ENCODE measurements at regions not wholly inside any gene's neighbourhood (a gene's known extent, or its start where the extent isn't known, plus 50 kb on each side); places are given as distances from the start of the nearest gene placed in this dataset.

GRCh38 chr1:118303064-118303463 is 118.0 kb upstream of the SPAG17 start:
- H3K9me3 Mint-ChIP-seq, result peaks cover 5% of the 10 kb centered on the region
- H3K27ac Mint-ChIP-seq, result no peak overlapping the region
- Histone ChIP-seq H3K9me3 (ENCODE audit: control insufficient read depth in 1 of 2, insufficient read depth in 1 of 2, low read length in 2 of 2) (no peaks in the 10 kb centered on the region), H3K4me1 (ENCODE audit: insufficient read depth, low read length) (no peaks in the 10 kb centered on the region), H3K27me3 (ENCODE audit: control insufficient read depth in 1 of 2, insufficient read depth in 2 of 2, low read length in 2 of 2) (no peaks in the 10 kb centered on the region), H3K27ac (ENCODE audit: low read depth in 1 of 2, low read length in 2 of 2) (no peak overlapping the region), H3K36me3 (ENCODE audit: insufficient read depth, low read length) (no peaks in the 10 kb centered on the region), H3K4me3 (ENCODE audit: low read length) (no peak overlapping the region)
- H3K36me3 Mint-ChIP-seq (ENCODE audit: low read depth), result no peaks in the 10 kb centered on the region
- POLR2A ChIA-PET, result no interaction called here
- ATAC-seq (ENCODE audit: poor library complexity), result no peak
- intact Hi-C loops (cut with DNase I, micrococcal nuclease), result no loop called here
- no peaks in the 10 kb centered on the region for H3K27me3 Mint-ChIP-seq
- H3K4me3 Mint-ChIP-seq, result no peak overlapping the region
- CTCF ChIA-PET, result no interaction called here
- H3K4me1 Mint-ChIP-seq (ENCODE audit: low read depth), result no peaks in the 10 kb centered on the region
- DNase-seq, result no peak
- no peak for TF ChIP-seq CTCF (IDR thresholded peaks at IDR 0.05)

- Mint-ChIP-seq H3K9me3 (peaks cover 5% of the 10 kb centered on the region), H3K36me3 (ENCODE audit: low read depth) (no peaks in the 10 kb centered on the region), H3K4me1 (ENCODE audit: low read depth) (no peaks in the 10 kb centered on the region), H3K4me3 (no peak overlapping the region), H3K27ac (no peak overlapping the region), H3K27me3 (no peaks in the 10 kb centered on the region)
- ATAC-seq (ENCODE audit: poor library complexity), result no peak
- Histone ChIP-seq H3K4me1 (ENCODE audit: insufficient read depth, low read length) (no peaks in the 10 kb centered on the region), H3K27ac (ENCODE audit: low read depth in 1 of 2, low read length in 2 of 2) (no peak overlapping the region), H3K4me3 (ENCODE audit: low read length) (no peak overlapping the region), H3K27me3 (ENCODE audit: control insufficient read depth in 1 of 2, insufficient read depth in 2 of 2, low read length in 2 of 2) (no peaks in the 10 kb centered on the region), H3K9me3 (ENCODE audit: control insufficient read depth in 1 of 2, insufficient read depth in 1 of 2, low read length in 2 of 2) (no peaks in the 10 kb centered on the region), H3K36me3 (ENCODE audit: insufficient read depth, low read length) (no peaks in the 10 kb centered on the region)
- intact Hi-C loops (cut with DNase I, micrococcal nuclease), result no loop called here
- no peak for TF ChIP-seq CTCF (IDR thresholded peaks at IDR 0.05)
- ChIA-PET POLR2A (no interaction called here), CTCF (no interaction called here)
- DNase-seq, result no peak
These were observed 117.1 kb upstream of the SPAG17 start for GRCh38 chr1:118302145-118302544.

DNA sequence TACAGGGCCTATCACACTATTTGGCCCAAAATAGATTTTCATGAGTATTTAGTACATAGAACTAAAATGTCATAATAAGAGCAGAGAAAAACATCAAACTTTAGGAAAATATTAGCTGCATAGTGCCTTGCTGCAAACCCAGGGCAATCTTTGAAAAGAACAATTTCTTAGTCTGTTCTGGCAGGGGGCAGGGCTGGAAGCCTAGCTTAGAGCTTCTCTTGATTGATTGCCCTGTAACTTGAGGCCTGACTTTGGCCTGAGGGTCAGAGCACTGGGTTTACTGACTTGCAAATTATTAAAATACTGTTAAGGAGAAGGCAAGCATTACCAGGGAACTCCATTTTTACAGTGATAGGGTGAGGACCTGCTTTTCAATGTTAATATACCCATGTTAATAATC is 115.8 kb upstream of the SPAG17 start:
- ATAC-seq (ENCODE audit: poor library complexity), result no peak
- TF ChIP-seq CTCF (IDR thresholded peaks at IDR 0.05), result no peak
- peaks cover 2% of the 10 kb centered on the region for H3K9me3 Mint-ChIP-seq
- Histone ChIP-seq H3K9me3 (ENCODE audit: control insufficient read depth in 1 of 2, insufficient read depth in 1 of 2, low read length in 2 of 2) (no peaks in the 10 kb centered on the region), H3K4me3 (ENCODE audit: low read length) (no peak overlapping the region), H3K27ac (ENCODE audit: low read depth in 1 of 2, low read length in 2 of 2) (no peak overlapping the region), H3K4me1 (ENCODE audit: insufficient read depth, low read length) (no peaks in the 10 kb centered on the region), H3K27me3 (ENCODE audit: control insufficient read depth in 1 of 2, insufficient read depth in 2 of 2, low read length in 2 of 2) (no peaks in the 10 kb centered on the region), H3K36me3 (ENCODE audit: insufficient read depth, low read length) (no peaks in the 10 kb centered on the region)
- no peaks in the 10 kb centered on the region for H3K36me3 Mint-ChIP-seq (ENCODE audit: low read depth)
- H3K4me3 Mint-ChIP-seq, result no peak overlapping the region
- no peaks in the 10 kb centered on the region for H3K4me1 Mint-ChIP-seq (ENCODE audit: low read depth)
- ChIA-PET CTCF (no interaction called here), POLR2A (no interaction called here)
- no peaks in the 10 kb centered on the region for H3K27me3 Mint-ChIP-seq
- no peak overlapping the region for H3K27ac Mint-ChIP-seq
- intact Hi-C loops (cut with DNase I, micrococcal nuclease), result no loop called here
- DNase-seq, result no peak
